Hepatocyte (in vitro differentiated cells): ENCODE measurements at regions not wholly inside any gene's neighbourhood (a gene's known extent, or its start where the extent isn't known, plus 50 kb on each side); places are given as distances from the start of the nearest gene placed in this dataset.

Source experiments
- EZH2 ChIP-seq: fragments of 200-600 bp; sonication (generic); IDR thresholded peaks from 2 replicates; pipeline ENCODE4 v1.6.1; 2016; ENCODE audit warnings: antibody characterized with exemption, mild to moderate bottlenecking, borderline replicate concordance
- TF ChIP-seq, protein P1 (sequence below): fragments of 200-600 bp; sonication (generic); IDR thresholded peaks from 2 replicates; pipeline ENCODE4 v1.5.1; 2016; ENCODE audit warnings: antibody characterized with exemption, mild to moderate bottlenecking; ENCODE audit not compliant: poor library complexity

- TF ChIP-seq, protein P1, sequence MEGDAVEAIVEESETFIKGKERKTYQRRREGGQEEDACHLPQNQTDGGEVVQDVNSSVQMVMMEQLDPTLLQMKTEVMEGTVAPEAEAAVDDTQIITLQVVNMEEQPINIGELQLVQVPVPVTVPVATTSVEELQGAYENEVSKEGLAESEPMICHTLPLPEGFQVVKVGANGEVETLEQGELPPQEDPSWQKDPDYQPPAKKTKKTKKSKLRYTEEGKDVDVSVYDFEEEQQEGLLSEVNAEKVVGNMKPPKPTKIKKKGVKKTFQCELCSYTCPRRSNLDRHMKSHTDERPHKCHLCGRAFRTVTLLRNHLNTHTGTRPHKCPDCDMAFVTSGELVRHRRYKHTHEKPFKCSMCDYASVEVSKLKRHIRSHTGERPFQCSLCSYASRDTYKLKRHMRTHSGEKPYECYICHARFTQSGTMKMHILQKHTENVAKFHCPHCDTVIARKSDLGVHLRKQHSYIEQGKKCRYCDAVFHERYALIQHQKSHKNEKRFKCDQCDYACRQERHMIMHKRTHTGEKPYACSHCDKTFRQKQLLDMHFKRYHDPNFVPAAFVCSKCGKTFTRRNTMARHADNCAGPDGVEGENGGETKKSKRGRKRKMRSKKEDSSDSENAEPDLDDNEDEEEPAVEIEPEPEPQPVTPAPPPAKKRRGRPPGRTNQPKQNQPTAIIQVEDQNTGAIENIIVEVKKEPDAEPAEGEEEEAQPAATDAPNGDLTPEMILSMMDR, result no peak
- TF ChIP-seq EZH2, result no peak
Observed at GRCh38 chr9:28203036-28203435, 629.8 kb upstream of the C9orf72 start.
